C4-2B (cell line): ENCODE measurements at regions not wholly inside any gene's neighbourhood (a gene's known extent, or its start where the extent isn't known, plus 50 kb on each side); places are given as distances from the start of the nearest gene placed in this dataset.

Experiments
- CTCF ChIP-seq: fragments of 450-650 bp; conservative IDR thresholded peaks from 2 replicates; pipeline ENCODE4 v1.5.1; 2017; ENCODE audit warnings: mild to moderate bottlenecking
- ZFX ChIP-seq: fragments of 450-650 bp; IDR thresholded peaks from 2 replicates; pipeline ENCODE4 v1.6.1; 2017

DNA sequence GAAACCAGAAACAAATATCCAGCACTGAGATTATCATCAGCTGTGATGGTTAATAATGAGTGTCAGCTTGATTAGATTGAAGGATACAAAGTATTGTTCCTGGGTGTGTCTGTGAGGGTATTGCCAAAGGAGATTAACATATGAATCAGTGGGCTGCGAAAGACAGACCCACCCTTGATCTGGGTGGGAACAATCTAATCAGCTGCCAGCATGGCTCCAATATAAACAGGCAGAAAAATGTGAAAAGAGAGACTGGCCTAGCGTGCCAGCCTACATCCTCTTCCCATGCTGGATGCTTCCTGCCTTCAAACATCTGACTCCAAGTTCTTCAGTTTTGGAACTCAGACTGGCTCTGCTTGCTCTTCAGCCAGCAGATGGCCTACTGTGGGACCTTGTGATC is 869.5 kb downstream of the SI start:
- TF ChIP-seq CTCF (no peak), ZFX (no peak)
